GM12878 (cell line): ENCODE measurements at regions not wholly inside any gene's neighbourhood (a gene's known extent, or its start where the extent isn't known, plus 50 kb on each side); places are given as distances from the start of the nearest gene placed in this dataset.

Experiments used
- ATF7 ChIP-seq: fragments of 450-650 bp; IDR thresholded peaks from 2 replicates; pipeline ENCODE4 v1.6.1; 2016; ENCODE audit warnings: low read depth, mild to moderate bottlenecking
- EP300 ChIP-seq, 2 experiments: fragments of 150-350 bp in 1 of 2; IDR thresholded peaks; 2 replicates each; pipeline ENCODE4 v1.6.1; 2011 to 2012; ENCODE audit warnings: low read depth in 2 of 2, low read length in 2 of 2, borderline replicate concordance in 1 of 2, improper control_type of control experiment in 1 of 2, inconsistent platforms in 1 of 2; ENCODE audit not compliant: control insufficient read depth in 1 of 2
- JUNB ChIP-seq: IDR thresholded peaks from 2 replicates; pipeline ENCODE4 v1.6.1; 2016; ENCODE audit warnings: antibody characterized with exemption, mild to moderate bottlenecking
- NR2F1 ChIP-seq: fragments of 450-650 bp; conservative IDR thresholded peaks from 2 replicates; pipeline ENCODE4 v1.6.1; 2017; ENCODE audit warnings: mild to moderate bottlenecking
- PRDM15 ChIP-seq: fragments of 450-650 bp; formaldehyde crosslinking; IDR thresholded peaks from 2 replicates; pipeline ENCODE4 v1.4.0; 2020; ENCODE audit warnings: mild to moderate bottlenecking, moderate library complexity
- REST ChIP-seq: IDR thresholded peaks from 2 replicates; pipeline ENCODE4 v1.6.1; 2012; ENCODE audit warnings: mild to moderate bottlenecking, low read depth, low read length
- SMC3 ChIP-seq: IDR thresholded peaks from 2 replicates; pipeline ENCODE4 v1.6.1; 2011; ENCODE audit warnings: low read length, improper control_type of control experiment, borderline replicate concordance
- STAT1 ChIP-seq: fragments of 450-650 bp; conservative IDR thresholded peaks from 2 replicates; pipeline ENCODE4 v1.6.1; 2014; ENCODE audit warnings: antibody characterized with exemption, mild to moderate bottlenecking
- SUZ12 ChIP-seq: fragments of 200-600 bp; sonication (generic); IDR thresholded peaks from one replicate; pipeline ENCODE4 v1.6.1; 2018; ENCODE audit warnings: antibody characterized with exemption, mild to moderate bottlenecking; ENCODE audit not compliant: unreplicated experiment
- ZBTB4 ChIP-seq: fragments of 450-650 bp; formaldehyde crosslinking; IDR thresholded peaks from 2 replicates; pipeline ENCODE4 v1.4.0; 2022; ENCODE audit warnings: mild to moderate bottlenecking, moderate library complexity
- ZNF622 ChIP-seq: fragments of 450-650 bp; IDR thresholded peaks from 2 replicates; pipeline ENCODE4 v1.6.1; 2017; ENCODE audit warnings: mild to moderate bottlenecking, inconsistent platforms
- ZZZ3 ChIP-seq: IDR thresholded peaks from 2 replicates; pipeline ENCODE4 v1.6.1; 2011; ENCODE audit warnings: low read depth; ENCODE audit not compliant: control insufficient read depth, insufficient read length
- TF ChIP-seq, protein P1 (sequence below): fragments of 450-650 bp; conservative IDR thresholded peaks from 2 replicates; pipeline ENCODE4 v1.6.1; 2017; ENCODE audit warnings: mild to moderate bottlenecking, moderate library complexity
- TF ChIP-seq, protein P2 (sequence below): fragments of 450-650 bp; IDR thresholded peaks from 2 replicates; pipeline ENCODE4 v1.6.1; 2018; ENCODE audit warnings: mild to moderate bottlenecking, low read depth, moderate library complexity; ENCODE audit not compliant: partially characterized antibody

GRCh38 chr6:164505425-164505824 is 804.0 kb downstream of the C6orf118 start (continued):
- TF ChIP-seq REST = no peak
- peak in 1 of 2 experiments; percentile 58; a peak in 1 of 4 replicates for TF ChIP-seq EP300 (IDR thresholded peaks at IDR 0.05; ENCODE audit: borderline replicate concordance in 1 of 2, control insufficient read depth in 1 of 2, low read depth in 2 of 2, low read length in 2 of 2)
- TF ChIP-seq ZNF622 = no peak
- TF ChIP-seq PRDM15 (CRISPR knock-in tag) = no peak
- TF ChIP-seq, protein P1, sequence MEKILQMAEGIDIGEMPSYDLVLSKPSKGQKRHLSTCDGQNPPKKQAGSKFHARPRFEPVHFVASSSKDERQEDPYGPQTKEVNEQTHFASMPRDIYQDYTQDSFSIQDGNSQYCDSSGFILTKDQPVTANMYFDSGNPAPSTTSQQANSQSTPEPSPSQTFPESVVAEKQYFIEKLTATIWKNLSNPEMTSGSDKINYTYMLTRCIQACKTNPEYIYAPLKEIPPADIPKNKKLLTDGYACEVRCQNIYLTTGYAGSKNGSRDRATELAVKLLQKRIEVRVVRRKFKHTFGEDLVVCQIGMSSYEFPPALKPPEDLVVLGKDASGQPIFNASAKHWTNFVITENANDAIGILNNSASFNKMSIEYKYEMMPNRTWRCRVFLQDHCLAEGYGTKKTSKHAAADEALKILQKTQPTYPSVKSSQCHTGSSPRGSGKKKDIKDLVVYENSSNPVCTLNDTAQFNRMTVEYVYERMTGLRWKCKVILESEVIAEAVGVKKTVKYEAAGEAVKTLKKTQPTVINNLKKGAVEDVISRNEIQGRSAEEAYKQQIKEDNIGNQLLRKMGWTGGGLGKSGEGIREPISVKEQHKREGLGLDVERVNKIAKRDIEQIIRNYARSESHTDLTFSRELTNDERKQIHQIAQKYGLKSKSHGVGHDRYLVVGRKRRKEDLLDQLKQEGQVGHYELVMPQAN = no peak
- TF ChIP-seq, protein P2, sequence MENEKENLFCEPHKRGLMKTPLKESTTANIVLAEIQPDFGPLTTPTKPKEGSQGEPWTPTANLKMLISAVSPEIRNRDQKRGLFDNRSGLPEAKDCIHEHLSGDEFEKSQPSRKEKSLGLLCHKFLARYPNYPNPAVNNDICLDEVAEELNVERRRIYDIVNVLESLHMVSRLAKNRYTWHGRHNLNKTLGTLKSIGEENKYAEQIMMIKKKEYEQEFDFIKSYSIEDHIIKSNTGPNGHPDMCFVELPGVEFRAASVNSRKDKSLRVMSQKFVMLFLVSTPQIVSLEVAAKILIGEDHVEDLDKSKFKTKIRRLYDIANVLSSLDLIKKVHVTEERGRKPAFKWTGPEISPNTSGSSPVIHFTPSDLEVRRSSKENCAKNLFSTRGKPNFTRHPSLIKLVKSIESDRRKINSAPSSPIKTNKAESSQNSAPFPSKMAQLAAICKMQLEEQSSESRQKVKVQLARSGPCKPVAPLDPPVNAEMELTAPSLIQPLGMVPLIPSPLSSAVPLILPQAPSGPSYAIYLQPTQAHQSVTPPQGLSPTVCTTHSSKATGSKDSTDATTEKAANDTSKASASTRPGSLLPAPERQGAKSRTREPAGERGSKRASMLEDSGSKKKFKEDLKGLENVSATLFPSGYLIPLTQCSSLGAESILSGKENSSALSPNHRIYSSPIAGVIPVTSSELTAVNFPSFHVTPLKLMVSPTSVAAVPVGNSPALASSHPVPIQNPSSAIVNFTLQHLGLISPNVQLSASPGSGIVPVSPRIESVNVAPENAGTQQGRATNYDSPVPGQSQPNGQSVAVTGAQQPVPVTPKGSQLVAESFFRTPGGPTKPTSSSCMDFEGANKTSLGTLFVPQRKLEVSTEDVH = no peak
- TF ChIP-seq ZZZ3 = no peak
- TF ChIP-seq SUZ12 = no peak
- peak; percentile 75 for TF ChIP-seq ATF7
- no peak for TF ChIP-seq STAT1
- no peak for TF ChIP-seq SMC3
- peak; percentile 85 for TF ChIP-seq JUNB
- no peak for TF ChIP-seq ZBTB4 (CRISPR knock-in tag)
- peak; percentile 46 for TF ChIP-seq NR2F1
